ENCODE measurements at regions not wholly inside any gene's neighbourhood (a gene's known extent, or its start where the extent isn't known, plus 50 kb on each side); places are given as distances from the start of the nearest gene placed in this dataset.
"Not testable (repeated sequence)": the region's sequence is repeated elsewhere in the genome, so short reads cannot be mapped to it uniquely, and the experiment has no call there.

DNA sequence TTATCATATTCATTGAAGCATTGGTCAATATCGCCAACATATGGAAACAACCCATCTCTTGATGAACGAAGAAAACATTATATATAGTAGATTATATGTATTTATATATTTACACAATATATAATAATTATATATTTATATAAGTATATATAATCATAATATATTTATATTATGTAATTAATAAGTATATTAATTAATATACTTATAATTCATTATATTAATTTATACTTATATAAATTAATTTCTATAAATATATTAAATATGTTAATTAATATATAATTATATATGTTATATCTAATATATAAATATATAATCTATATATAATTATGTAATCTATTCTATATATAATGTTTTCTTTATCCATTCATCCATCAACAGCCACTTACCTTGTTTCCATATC, 69.0 kb upstream of the SRD5A3 start:
- TF ChIP-seq, protein P1, sequence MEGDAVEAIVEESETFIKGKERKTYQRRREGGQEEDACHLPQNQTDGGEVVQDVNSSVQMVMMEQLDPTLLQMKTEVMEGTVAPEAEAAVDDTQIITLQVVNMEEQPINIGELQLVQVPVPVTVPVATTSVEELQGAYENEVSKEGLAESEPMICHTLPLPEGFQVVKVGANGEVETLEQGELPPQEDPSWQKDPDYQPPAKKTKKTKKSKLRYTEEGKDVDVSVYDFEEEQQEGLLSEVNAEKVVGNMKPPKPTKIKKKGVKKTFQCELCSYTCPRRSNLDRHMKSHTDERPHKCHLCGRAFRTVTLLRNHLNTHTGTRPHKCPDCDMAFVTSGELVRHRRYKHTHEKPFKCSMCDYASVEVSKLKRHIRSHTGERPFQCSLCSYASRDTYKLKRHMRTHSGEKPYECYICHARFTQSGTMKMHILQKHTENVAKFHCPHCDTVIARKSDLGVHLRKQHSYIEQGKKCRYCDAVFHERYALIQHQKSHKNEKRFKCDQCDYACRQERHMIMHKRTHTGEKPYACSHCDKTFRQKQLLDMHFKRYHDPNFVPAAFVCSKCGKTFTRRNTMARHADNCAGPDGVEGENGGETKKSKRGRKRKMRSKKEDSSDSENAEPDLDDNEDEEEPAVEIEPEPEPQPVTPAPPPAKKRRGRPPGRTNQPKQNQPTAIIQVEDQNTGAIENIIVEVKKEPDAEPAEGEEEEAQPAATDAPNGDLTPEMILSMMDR (IDR thresholded peaks at IDR 0.05; ENCODE audit: low read depth, low read length), result no peak
- Histone ChIP-seq H3K4me1 (ENCODE audit: low read depth) (no peaks in the 10 kb centered on the region), H3K27me3 (no peaks in the 10 kb centered on the region)

GRCh38 chr4:55278316-55278715, 67.7 kb upstream of the SRD5A3 start:
- no peaks in the 10 kb centered on the region for H3K36me3 ChIP-seq
- DNase-seq (ENCODE audit: low read depth in 1 of 2, low spot score in 1 of 2), result no peak
- no peak overlapping the region for H3K27ac ChIP-seq
- TF ChIP-seq, protein P1 (IDR thresholded peaks at IDR 0.05; ENCODE audit: low read depth, low read length), result no peak
- H3K4me3 ChIP-seq, result no peak overlapping the region
- no peaks in the 10 kb centered on the region for H3K27me3 ChIP-seq
- no peaks in the 10 kb centered on the region for H3K4me1 ChIP-seq (ENCODE audit: low read depth)
- no peaks in the 10 kb centered on the region for H3K9me3 ChIP-seq (ENCODE audit: low read depth)

More for the DNA sequence above, 69.0 kb upstream of the SRD5A3 start:
- no peaks in the 10 kb centered on the region for H3K9me3 ChIP-seq (ENCODE audit: low read depth)
- H3K36me3 ChIP-seq, result no peaks in the 10 kb centered on the region
- no peak overlapping the region for H3K4me3 ChIP-seq
- no peak for DNase-seq (ENCODE audit: low read depth in 1 of 2, low spot score in 1 of 2)
- no peak overlapping the region for H3K27ac ChIP-seq

GRCh38 chr4:55280474-55280873, 65.6 kb upstream of the SRD5A3 start:
- not testable (repeated sequence) for H3K4me3 ChIP-seq; H3K27ac ChIP-seq; H3K9me3 ChIP-seq (ENCODE audit: low read depth); H3K36me3 ChIP-seq; H3K27me3 ChIP-seq; DNase-seq (ENCODE audit: low read depth in 1 of 2, low spot score in 1 of 2); H3K4me1 ChIP-seq (ENCODE audit: low read depth)

- not testable (repeated sequence) for H3K27me3 ChIP-seq; H3K36me3 ChIP-seq; H3K4me3 ChIP-seq; DNase-seq (ENCODE audit: low read depth in 1 of 2, low spot score in 1 of 2); H3K27ac ChIP-seq; H3K9me3 ChIP-seq (ENCODE audit: low read depth); H3K4me1 ChIP-seq (ENCODE audit: low read depth)
Observed at GRCh38 chr4:55281118-55281683, 64.8 kb upstream of the SRD5A3 start.

DNA sequence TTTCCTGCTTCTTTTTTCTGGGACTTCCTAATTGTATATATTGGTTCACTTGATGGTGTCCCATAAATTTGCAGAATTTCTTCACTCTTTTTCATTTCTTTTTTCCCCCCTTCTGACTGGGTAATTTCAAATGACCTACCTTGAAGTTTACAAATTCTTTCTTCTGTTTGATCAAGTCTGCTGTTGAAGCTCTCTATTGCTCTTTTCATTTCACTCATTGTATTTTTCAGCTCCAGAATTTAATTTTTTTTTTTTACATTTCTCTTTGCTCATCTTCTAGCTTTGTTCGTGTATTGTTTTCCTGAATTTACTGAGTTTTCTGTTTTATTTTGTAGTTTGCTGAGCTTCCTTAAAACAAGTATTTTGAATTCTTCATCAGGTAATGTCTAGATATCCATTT, 61.7 kb upstream of the SRD5A3 start:
- TF ChIP-seq, protein P1 (IDR thresholded peaks at IDR 0.05; ENCODE audit: low read depth, low read length), result no peak
- Histone ChIP-seq H3K27ac (no peak overlapping the region), H3K27me3 (no peaks in the 10 kb centered on the region), H3K4me3 (no peak overlapping the region), H3K4me1 (ENCODE audit: low read depth) (no peaks in the 10 kb centered on the region), H3K36me3 (no peaks in the 10 kb centered on the region), H3K9me3 (ENCODE audit: low read depth) (no peaks in the 10 kb centered on the region)
- DNase-seq (ENCODE audit: low read depth in 1 of 2, low spot score in 1 of 2), result no peak

DNA sequence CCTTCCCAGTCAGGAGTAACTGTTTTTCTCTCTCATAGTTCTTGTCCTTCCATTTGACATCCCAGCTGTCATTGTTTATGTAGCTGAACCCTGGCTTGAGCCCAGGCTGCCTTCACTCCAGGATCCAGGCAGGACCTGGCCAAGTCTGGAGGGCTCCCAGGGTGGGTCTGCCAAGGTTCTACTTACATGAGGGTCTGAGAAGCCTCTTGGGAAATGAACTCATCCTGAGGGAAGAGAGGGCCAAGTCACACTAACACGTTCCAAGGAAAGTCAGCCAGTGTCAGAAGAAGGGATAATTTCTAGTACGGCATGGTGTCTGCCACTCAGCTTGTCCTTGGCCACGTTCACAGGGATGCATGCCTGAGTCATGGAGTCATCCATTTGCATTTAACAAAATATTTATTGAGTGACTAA, 54.8 kb upstream of the SRD5A3 start:
- H3K27me3 ChIP-seq, result no peaks in the 10 kb centered on the region
- no peak overlapping the region for H3K4me3 ChIP-seq
- DNase-seq (ENCODE audit: low read depth in 1 of 2, low spot score in 1 of 2), result peak in 1 of 2 donors; percentile 23
- H3K27ac ChIP-seq, result no peak overlapping the region
- TF ChIP-seq, protein P1 (IDR thresholded peaks at IDR 0.05; ENCODE audit: low read depth, low read length), result no peak
- no peaks in the 10 kb centered on the region for H3K36me3 ChIP-seq
- H3K9me3 ChIP-seq (ENCODE audit: low read depth), result no peaks in the 10 kb centered on the region
- H3K4me1 ChIP-seq (ENCODE audit: low read depth), result peaks cover 15% of the 10 kb centered on the region

- DNase-seq (ENCODE audit: low read depth in 1 of 2, low spot score in 1 of 2), result no peak
- H3K27ac ChIP-seq, result no peak overlapping the region
- no peak overlapping the region for H3K4me3 ChIP-seq
- peaks cover 15% of the 10 kb centered on the region for H3K4me1 ChIP-seq (ENCODE audit: low read depth)
- H3K36me3 ChIP-seq, result no peaks in the 10 kb centered on the region
- H3K27me3 ChIP-seq, result no peaks in the 10 kb centered on the region
- H3K9me3 ChIP-seq (ENCODE audit: low read depth), result no peaks in the 10 kb centered on the region
- TF ChIP-seq, protein P1 (IDR thresholded peaks at IDR 0.05; ENCODE audit: low read depth, low read length), result no peak
Observed at GRCh38 chr4:55296096-55296495, 49.9 kb upstream of the SRD5A3 start.

Data from cardiac muscle cell (in vitro differentiated cells and primary cell).